Keratinocyte (primary cell): ENCODE measurements at regions not wholly inside any gene's neighbourhood (a gene's known extent, or its start where the extent isn't known, plus 50 kb on each side); places are given as distances from the start of the nearest gene placed in this dataset.

ENCODE experiments used
- DNase-seq: peaks from one replicate; pipeline ENCODE4 v3.0.0-alpha.2; 2011; ENCODE audit warnings: low read depth, missing footprints, low spot score
- FAIRE-seq: peaks from 2 replicates; lab custom pipeline; 2011; peaks lifted over from hg19 to GRCh38; lab: Jason Lieb, UNC
- H2AFZ ChIP-seq: 2 replicates; pipeline ENCODE4 v1.6.0; 2012; ENCODE audit warnings: low read length, control low read depth, inconsistent platforms; ENCODE audit not compliant: control insufficient read depth
- H3K27ac ChIP-seq: 2 replicates; pipeline ENCODE4 v1.5.1; 2011; ENCODE audit warnings: low read length; ENCODE audit not compliant: control insufficient read depth, insufficient read depth
- H3K27me3 ChIP-seq: 3 replicates; pipeline ENCODE4 v1.6.0; 2011; ENCODE audit warnings: low read length; ENCODE audit not compliant: control insufficient read depth, insufficient read depth; ENCODE audit errors: extremely low read depth
- H3K36me3 ChIP-seq, 2 experiments: 2 replicates in 1 of 2; 3 replicates in 1 of 2; pipeline ENCODE4 v1.5.1; 2011; ENCODE audit warnings: low read length in 2 of 2, mild to moderate bottlenecking in 1 of 2; ENCODE audit not compliant: control insufficient read depth in 2 of 2, insufficient read depth in 2 of 2; ENCODE audit errors: extremely low read depth in 1 of 2
- H3K4me1 ChIP-seq: 3 replicates; pipeline ENCODE4 v1.5.1; 2011; ENCODE audit warnings: low read length; ENCODE audit not compliant: control insufficient read depth, insufficient read depth; ENCODE audit errors: extremely low read depth
- H3K4me2 ChIP-seq: 3 replicates; pipeline ENCODE4 v1.6.0; 2011; ENCODE audit warnings: low read depth, low read length; ENCODE audit not compliant: control insufficient read depth, insufficient read depth; ENCODE audit errors: extremely low read depth
- H3K4me3 ChIP-seq, 3 experiments: fragments of 200-600 bp in 1 of 3; sonication (generic) in 1 of 3; 2 replicates in 2 of 3; 3 replicates in 1 of 3; pipeline ENCODE4 v1.5.1; 2011 to 2016; ENCODE audit warnings: low read length in 3 of 3, mild to moderate bottlenecking in 3 of 3, control low read depth in 2 of 3, inconsistent platforms in 1 of 3, low read depth in 1 of 3, mixed read lengths in 1 of 3, mixed run types in 1 of 3, moderate library complexity in 1 of 3; ENCODE audit not compliant: control insufficient read depth in 2 of 3, insufficient read depth in 2 of 3; ENCODE audit errors: extremely low read depth in 1 of 3
- H3K79me2 ChIP-seq: 2 replicates; pipeline ENCODE4 v1.6.0; 2012; ENCODE audit warnings: low read length; ENCODE audit not compliant: control insufficient read depth, insufficient read depth
- H3K9ac ChIP-seq: 3 replicates; pipeline ENCODE4 v1.6.0; 2011; ENCODE audit warnings: low read length; ENCODE audit not compliant: control insufficient read depth, insufficient read depth; ENCODE audit errors: extremely low read depth
- H3K9me1 ChIP-seq: 3 replicates; pipeline ENCODE4 v1.6.0; 2011; ENCODE audit warnings: low read length; ENCODE audit not compliant: control insufficient read depth, insufficient read depth; ENCODE audit errors: extremely low read depth
- H3K9me3 ChIP-seq: 2 replicates; pipeline ENCODE4 v1.5.1; 2012; ENCODE audit warnings: low read depth, low read length; ENCODE audit not compliant: control insufficient read depth
- H4K20me1 ChIP-seq: 3 replicates; pipeline ENCODE4 v1.6.0; 2011; ENCODE audit warnings: low read length; ENCODE audit not compliant: control insufficient read depth, insufficient read depth; ENCODE audit errors: extremely low read depth
- CTCF ChIP-seq, 3 experiments: IDR thresholded peaks in 1 of 3; conservative IDR thresholded peaks in 1 of 3; optimal IDR thresholded peaks in 1 of 3; 2 replicates in 2 of 3; 3 replicates in 1 of 3; pipeline versions ENCODE3 to v1.5.1; 2011; ENCODE audit warnings: low read length in 3 of 3, mild to moderate bottlenecking in 3 of 3, moderate library complexity in 2 of 3, control low read depth in 1 of 3, inconsistent platforms in 1 of 3; ENCODE audit not compliant: insufficient read depth in 2 of 3; ENCODE audit errors: extremely low read depth in 1 of 3
- EZH2 ChIP-seq: IDR thresholded peaks from one replicate; pipeline ENCODE4 v1.6.1; 2012; ENCODE audit warnings: inconsistent platforms, mild to moderate bottlenecking, low read length, moderate library complexity
- dilution Hi-C: fragments of 300-500 bp; cut with MboI; formaldehyde crosslinking; loops from one replicate; pipeline ENCODE4 v1.7.0; 2020; ENCODE audit warnings: low sequenced_read_pairs; ENCODE audit not compliant: extremely low pct_ligation_motif_present

- Histone ChIP-seq H4K20me1 (no peaks in the 10 kb centered on the region), H3K4me1 (no peaks in the 10 kb centered on the region), H3K36me3 (no peaks in the 10 kb centered on the region), H3K4me3 (no peak overlapping the region), H3K79me2 (no peaks in the 10 kb centered on the region), H3K4me2 (no peak overlapping the region), H3K9ac (no peak overlapping the region), H3K27ac (no peak overlapping the region), H3K27me3 (no peaks in the 10 kb centered on the region), H2AFZ (no peak overlapping the region), H3K9me1 (no peaks in the 10 kb centered on the region), H3K9me3 (peaks cover 2% of the 10 kb centered on the region)
- no peak for TF ChIP-seq EZH2
- TF ChIP-seq CTCF (optimal IDR thresholded peaks at IDR 0.05 in 1 of 3, IDR thresholded peaks at IDR 0.05 in 1 of 3, conservative IDR thresholded peaks at IDR 0.05 in 1 of 3; ENCODE audit: extremely low read depth in 1 of 3, insufficient read depth in 2 of 3, low read length in 3 of 3) = no peak
- no peak for DNase-seq
- dilution Hi-C loops = no loop called here
- no peak for FAIRE-seq
These were observed 132.3 kb upstream of the PWP1 start for GRCh38 chr12:107553211-107553765.

- FAIRE-seq = no peak
- Histone ChIP-seq H3K27ac (no peak overlapping the region), H4K20me1 (no peaks in the 10 kb centered on the region), H3K79me2 (no peaks in the 10 kb centered on the region), H3K9ac (no peak overlapping the region), H3K4me2 (no peak overlapping the region), H3K27me3 (no peaks in the 10 kb centered on the region), H2AFZ (no peak overlapping the region), H3K4me1 (peaks cover 1% of the 10 kb centered on the region), H3K36me3 (no peaks in the 10 kb centered on the region), H3K9me3 (no peaks in the 10 kb centered on the region), H3K4me3 (no peak overlapping the region), H3K9me1 (no peaks in the 10 kb centered on the region)
- dilution Hi-C loops = no loop called here
- DNase-seq = no peak
- TF ChIP-seq CTCF (optimal IDR thresholded peaks at IDR 0.05 in 1 of 3, IDR thresholded peaks at IDR 0.05 in 1 of 3, conservative IDR thresholded peaks at IDR 0.05 in 1 of 3; ENCODE audit: extremely low read depth in 1 of 3, insufficient read depth in 2 of 3, low read length in 3 of 3) (no peak), EZH2 (no peak)
These were observed 130.7 kb upstream of the PWP1 start for GRCh38 chr12:107554941-107555340.
